AG09309 (cell line): ENCODE measurements at regions not wholly inside any gene's neighbourhood (a gene's known extent, or its start where the extent isn't known, plus 50 kb on each side); places are given as distances from the start of the nearest gene placed in this dataset.

Source experiments
- DNase-seq: peaks from one replicate; pipeline ENCODE4 v3.0.0-alpha.2; 2010; ENCODE audit warnings: low read depth
- H3K4me3 ChIP-seq: 2 replicates; pipeline ENCODE4 v1.5.1; 2011; ENCODE audit warnings: mild to moderate bottlenecking, low read depth, low read length, moderate library complexity; ENCODE audit not compliant: control insufficient read depth
- CTCF ChIP-seq: IDR thresholded peaks from 2 replicates; pipeline ENCODE4 v1.5.1; 2011; ENCODE audit warnings: mild to moderate bottlenecking, low read depth, low read length, inconsistent platforms; ENCODE audit not compliant: insufficient read depth, control insufficient read depth; ENCODE audit errors: missing control alignments

GRCh38 chr9:87156247-87156646 is 208.9 kb upstream of the GAS1 start:
- no peak for TF ChIP-seq CTCF
- no peak for DNase-seq
- no peak overlapping the region for H3K4me3 ChIP-seq

GRCh38 chr9:87157366-87158031 is 210.2 kb upstream of the GAS1 start:
- no peak overlapping the region for H3K4me3 ChIP-seq
- no peak for TF ChIP-seq CTCF
- no peak for DNase-seq

GRCh38 chr9:87158765-87159164 is 211.5 kb upstream of the GAS1 start:
- no peak overlapping the region for H3K4me3 ChIP-seq
- no peak for TF ChIP-seq CTCF
- no peak for DNase-seq

- no peak overlapping the region for H3K4me3 ChIP-seq
- TF ChIP-seq CTCF = no peak
- DNase-seq = no peak
Observed at GRCh38 chr9:87160148-87161102, 213.1 kb upstream of the GAS1 start.

- H3K4me3 ChIP-seq = no peak overlapping the region
- no peak for DNase-seq
- TF ChIP-seq CTCF = no peak
Observed at GRCh38 chr9:87167161-87167560, 219.9 kb upstream of the GAS1 start.

- no peak for TF ChIP-seq CTCF
- no peak overlapping the region for H3K4me3 ChIP-seq
- no peak for DNase-seq
Observed at GRCh38 chr9:87167582-87167981, 220.3 kb upstream of the GAS1 start.
